H1 (cell line): ENCODE measurements at regions not wholly inside any gene's neighbourhood (a gene's known extent, or its start where the extent isn't known, plus 50 kb on each side); places are given as distances from the start of the nearest gene placed in this dataset.

ENCODE experiments used
- CTCF ChIA-PET: fragments of 300-600 bp; sonication (Branson Sonifier 250); formaldehyde crosslinking; loops from one replicate; lab custom pipeline; 2021; ENCODE audit not compliant: partially characterized antibody; lab: Charles Lee
- POLR2A ChIA-PET: fragments of 300-600 bp; sonication (Branson Sonifier 250); formaldehyde crosslinking; loops from one replicate; lab custom pipeline; 2021; ENCODE audit warnings: inconsistent platforms; ENCODE audit not compliant: partially characterized antibody; lab: Charles Lee
- DNase-seq, 2 experiments: peaks; one replicate each; pipeline versions ENCODE4 v3.0.0 to v3.0.0-alpha.2; 2010 to 2022; ENCODE audit warnings: low spot score in 2 of 2, low read depth in 1 of 2, mixed read lengths in 1 of 2
- FAIRE-seq: peaks from 2 replicates; lab custom pipeline; 2011; peaks lifted over from hg19 to GRCh38; lab: Jason Lieb, UNC
- H2AFZ ChIP-seq: 2 replicates; pipeline ENCODE4 v1.8.1; 2012; ENCODE audit warnings: low read length, inconsistent platforms
- H2AK5ac ChIP-seq: 2 replicates; pipeline ENCODE4 v1.6.1; 2013; ENCODE audit warnings: low read depth, low read length
- H2BK120ac ChIP-seq: replicated peaks from 2 replicates; pipeline ENCODE3; 2013; ENCODE audit warnings: low read depth, low read length, inconsistent platforms
- H2BK12ac ChIP-seq: 2 replicates; pipeline ENCODE4 v1.6.1; 2013; ENCODE audit warnings: low read depth, low read length
- H2BK15ac ChIP-seq: 2 replicates; pipeline ENCODE4 v1.6.1; 2013; ENCODE audit warnings: low read length
- H2BK20ac ChIP-seq: 2 replicates; pipeline ENCODE4 v1.6.1; 2013; ENCODE audit warnings: low read length
- H2BK5ac ChIP-seq: 2 replicates; pipeline ENCODE4 v1.6.1; 2013; ENCODE audit warnings: low read depth, low read length
- H3K14ac ChIP-seq: 2 replicates; pipeline ENCODE4 v1.6.1; 2013; ENCODE audit warnings: inconsistent platforms; ENCODE audit not compliant: insufficient read length
- H3K18ac ChIP-seq: 2 replicates; pipeline ENCODE4 v1.6.1; 2013; ENCODE audit warnings: low read length; ENCODE audit errors: extremely low read depth
- H3K23ac ChIP-seq: 2 replicates; pipeline ENCODE4 v1.6.1; 2013; ENCODE audit warnings: inconsistent platforms; ENCODE audit not compliant: insufficient read length
- H3K23me2 ChIP-seq: 2 replicates; pipeline ENCODE4 v1.6.1; 2013; ENCODE audit warnings: low read depth, low read length
- H3K27ac ChIP-seq: 2 replicates; pipeline ENCODE4 v1.6.1; 2011; ENCODE audit warnings: low read depth, low read length, inconsistent platforms
- H3K27me3 ChIP-seq, 4 experiments: replicated peaks in 1 of 4; 1 replicate in 1 of 4; 2 replicates in 3 of 4; pipeline versions ENCODE4 v1.6.1 to v1.8.1; 2011 to 2013; ENCODE audit warnings: low read length in 3 of 4, mild to moderate bottlenecking in 3 of 4, inconsistent platforms in 2 of 4, mixed read lengths in 2 of 4, moderate library complexity in 1 of 4; ENCODE audit not compliant: control insufficient read depth in 3 of 4, insufficient read depth in 3 of 4; ENCODE audit errors: extremely low read depth in 1 of 4
- H3K36me3 ChIP-seq, 4 experiments: 2 replicates each; pipeline versions ENCODE4 v1.6.1 to v1.8.1; 2011 to 2013; ENCODE audit warnings: mild to moderate bottlenecking in 4 of 4, low read length in 3 of 4, moderate library complexity in 2 of 4, control low read depth in 1 of 4, inconsistent platforms in 1 of 4; ENCODE audit not compliant: insufficient read depth in 4 of 4, control insufficient read depth in 2 of 4
- H3K4ac ChIP-seq: replicated peaks from 2 replicates; pipeline ENCODE3; 2013; ENCODE audit warnings: low read length, low read depth, mixed read lengths, inconsistent platforms; ENCODE audit not compliant: insufficient read length
- H3K4me1 ChIP-seq, 4 experiments: replicated peaks in 1 of 4; 1 replicate in 1 of 4; 2 replicates in 3 of 4; pipeline versions ENCODE4 v1.6.1 to v1.8.1; 2011 to 2013; ENCODE audit warnings: low read length in 3 of 4, inconsistent platforms in 2 of 4, mixed read lengths in 1 of 4; ENCODE audit not compliant: insufficient read depth in 4 of 4, control insufficient read depth in 3 of 4
- H3K4me2 ChIP-seq, 2 experiments: 2 replicates each; pipeline versions ENCODE4 v1.6.1 to v1.8.1; 2011 to 2013; ENCODE audit warnings: low read depth in 2 of 2, low read length in 2 of 2, control low read depth in 1 of 2, inconsistent platforms in 1 of 2, mild to moderate bottlenecking in 1 of 2; ENCODE audit not compliant: insufficient read depth in 1 of 2
- H3K4me3 ChIP-seq, 4 experiments: fragments of 200-600, 300-600 bp in 1 of 4; sonication (generic), shearing (Covaris generic), sonication (Bioruptor Twin) in 1 of 4; 2 replicates each; pipeline versions ENCODE4 v1.5.1 to v1.8.1; 2011 to 2016; ENCODE audit warnings: low read length in 4 of 4, low read depth in 3 of 4, control low read depth in 2 of 4, inconsistent platforms in 2 of 4, mild to moderate bottlenecking in 2 of 4, mixed read lengths in 1 of 4, moderate library complexity in 1 of 4; ENCODE audit not compliant: insufficient read depth in 2 of 4; ENCODE audit errors: extremely low read depth in 1 of 4
- H3K56ac ChIP-seq: replicated peaks from 2 replicates; pipeline ENCODE3; 2013; ENCODE audit warnings: low read depth, mild to moderate bottlenecking, mixed read lengths, low read length, inconsistent platforms; ENCODE audit not compliant: insufficient read length
- H3K79me1 ChIP-seq: 2 replicates; pipeline ENCODE4 v1.6.1; 2013; ENCODE audit warnings: low read depth, low read length, control low read depth
- H3K79me2 ChIP-seq, 2 experiments: 2 replicates each; pipeline versions ENCODE4 v1.6.1 to v1.8.1; 2012 to 2013; ENCODE audit warnings: low read length in 2 of 2, mild to moderate bottlenecking in 2 of 2, inconsistent platforms in 1 of 2; ENCODE audit not compliant: insufficient read depth in 2 of 2, control insufficient read depth in 1 of 2
- H3K9ac ChIP-seq, 4 experiments: replicated peaks in 1 of 4; 1 replicate in 1 of 4; 2 replicates in 3 of 4; pipeline versions ENCODE4 v1.6.1 to v1.8.1; 2011 to 2013; ENCODE audit warnings: low read depth in 3 of 4, low read length in 3 of 4, control low read depth in 2 of 4, mild to moderate bottlenecking in 2 of 4, moderate library complexity in 2 of 4, inconsistent platforms in 1 of 4; ENCODE audit errors: extremely low read depth in 1 of 4
- H3K9me3 ChIP-seq, 2 experiments: 2 replicates each; pipeline versions ENCODE4 v1.6.1 to v1.8.1; 2012 to 2013; ENCODE audit warnings: mild to moderate bottlenecking in 2 of 2, moderate library complexity in 2 of 2, control low read depth in 1 of 2, inconsistent platforms in 1 of 2, low read depth in 1 of 2, low read length in 1 of 2, mixed read lengths in 1 of 2; ENCODE audit not compliant: insufficient read depth in 2 of 2
- H4K20me1 ChIP-seq, 2 experiments: replicated peaks in 1 of 2; 2 replicates each; pipeline versions ENCODE3 to v1.8.1; 2011 to 2013; ENCODE audit warnings: inconsistent platforms in 2 of 2, low read length in 2 of 2, mild to moderate bottlenecking in 1 of 2; ENCODE audit not compliant: insufficient read depth in 2 of 2, control insufficient read depth in 1 of 2
- H4K5ac ChIP-seq: 2 replicates; pipeline ENCODE4 v1.6.1; 2013; ENCODE audit warnings: low read length, low read depth, mixed read lengths, inconsistent platforms; ENCODE audit not compliant: insufficient read length
- H4K8ac ChIP-seq: 2 replicates; pipeline ENCODE4 v1.8.0; 2013; ENCODE audit warnings: mild to moderate bottlenecking, moderate library complexity, low read length, inconsistent platforms; ENCODE audit not compliant: insufficient read depth; ENCODE audit errors: extremely low read depth
- H4K91ac ChIP-seq: replicated peaks from 2 replicates; pipeline ENCODE3; 2013; ENCODE audit warnings: low read length, mixed read lengths, inconsistent platforms; ENCODE audit not compliant: insufficient read length
- CBX5 ChIP-seq: fragments of 300-800, 300-1000 bp; sonication (generic); IDR thresholded peaks from 2 replicates; pipeline ENCODE4 v1.7.1; 2016; ENCODE audit warnings: antibody characterized with exemption, low read length, low read depth
- FOSL1 ChIP-seq: IDR thresholded peaks from 2 replicates; pipeline ENCODE4 v1.6.1; 2011; ENCODE audit warnings: mild to moderate bottlenecking, low read depth, low read length, moderate library complexity; ENCODE audit not compliant: insufficient read depth
- GTF2F1 ChIP-seq: IDR thresholded peaks from 2 replicates; pipeline ENCODE4 v1.6.1; 2012; ENCODE audit warnings: low read depth, low read length, improper control_type of control experiment, borderline replicate concordance
- HDAC2 ChIP-seq, 2 experiments: fragments of 300-600 bp in 1 of 2; sonication (generic) in 1 of 2; IDR thresholded peaks; 2 replicates each; pipeline ENCODE4 v1.6.1; 2011 to 2012; ENCODE audit warnings: low read depth in 2 of 2, low read length in 2 of 2, mild to moderate bottlenecking in 2 of 2, moderate library complexity in 2 of 2, borderline replicate concordance in 1 of 2, inconsistent platforms in 1 of 2
- SAP30 ChIP-seq: fragments of 300-600 bp; sonication (generic); IDR thresholded peaks from 2 replicates; pipeline ENCODE4 v1.7.1; 2012; ENCODE audit warnings: low read length, moderate library complexity, mild to moderate bottlenecking, inconsistent platforms; ENCODE audit not compliant: insufficient read depth, insufficient replicate concordance
- SRF ChIP-seq: IDR thresholded peaks from 2 replicates; pipeline ENCODE4 v1.6.1; 2011; ENCODE audit warnings: mild to moderate bottlenecking, low read depth, low read length, moderate library complexity
- WGBS, 2 experiments: shearing (Covaris generic) in 1 of 2; methylation state at CpG; one replicate each; pipeline versions ENCODE4 v1.1.6 to v1.1.7; 2013 to 2015; ENCODE audit warnings: low lambda C conversion rate in 2 of 2, mixed read lengths in 2 of 2, inconsistent platforms in 1 of 2, low coverage in 1 of 2, missing lambda C conversion rate in 1 of 2; ENCODE audit not compliant: insufficient replicate concordance in 2 of 2, insufficient coverage in 1 of 2, insufficient read length in 1 of 2; ENCODE audit errors: extremely low coverage in 1 of 2, missing lambda C conversion rate in 1 of 2; 5-methylcytosine and 5-hydroxymethylcytosine counted together

DNA sequence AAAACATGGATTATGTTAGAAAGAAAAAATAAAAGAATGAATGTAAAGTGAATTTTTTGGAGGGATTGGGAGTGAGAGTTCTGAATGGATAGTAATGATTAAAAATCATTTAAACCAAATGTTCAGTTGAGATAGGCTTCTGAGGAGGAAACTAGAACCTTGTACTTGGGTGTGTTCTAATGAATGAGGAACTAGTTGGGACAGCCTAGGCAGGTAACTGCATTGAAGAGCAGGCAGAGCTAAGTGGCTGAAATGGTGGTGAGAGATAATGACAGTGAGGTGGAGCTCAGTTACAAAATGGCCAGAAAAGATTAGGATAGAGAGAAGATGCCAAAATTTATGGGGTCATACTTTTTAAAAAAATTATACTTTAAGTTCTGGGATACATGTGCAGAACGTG, 132.9 kb downstream of the ATP23 start:
- POLR2A ChIA-PET = no interaction called here
- Histone ChIP-seq H3K4me1 (no peaks in the 10 kb centered on the region), H3K27ac (no peak overlapping the region)
- no peak for TF ChIP-seq SAP30
- no peak for TF ChIP-seq GTF2F1
- TF ChIP-seq CBX5 = no peak
- TF ChIP-seq SRF = no peak
- no peak for TF ChIP-seq HDAC2 (IDR thresholded peaks at IDR 0.05; ENCODE audit: borderline replicate concordance in 1 of 2, low read depth in 2 of 2, low read length in 2 of 2)
- TF ChIP-seq FOSL1 = no peak

More for the DNA sequence above, 132.9 kb downstream of the ATP23 start:
- Histone ChIP-seq H3K14ac (no peak overlapping the region), H3K9me3 (no peaks in the 10 kb centered on the region), H4K91ac (no peak overlapping the region), H3K27me3 (no peaks in the 10 kb centered on the region), H2AFZ (no peak overlapping the region), H4K20me1 (no peaks in the 10 kb centered on the region), H4K8ac (no peak overlapping the region), H3K4me3 (no peak overlapping the region), H3K23ac (no peak overlapping the region), H3K79me1 (no peaks in the 10 kb centered on the region), H2BK5ac (no peak overlapping the region), H3K56ac (no peak overlapping the region), H2AK5ac (no peak overlapping the region), H3K23me2 (no peaks in the 10 kb centered on the region), H3K36me3 (no peaks in the 10 kb centered on the region), H3K79me2 (no peaks in the 10 kb centered on the region), H4K5ac (no peak overlapping the region), H3K9ac (no peak overlapping the region), H2BK120ac (no peak overlapping the region), H3K4ac (no peak overlapping the region), H2BK12ac (no peak overlapping the region), H2BK15ac (no peak overlapping the region), H3K4me2 (no peak overlapping the region), H2BK20ac (no peak overlapping the region), H3K18ac (no peak overlapping the region)
- no peak for FAIRE-seq
- no peak for DNase-seq
- CTCF ChIA-PET = interaction anchor here (0.7 to 1.4 kb wide), 2 partner anchors 102 to 111 kb away, joined by 3 read pairs; no protein-coding TSS in a partner anchor
- WGBS, 2 experiments = 86% methylated on average over 1 of the region's 1 CpG; no CpG with 5 or more reads in 1 of the 2 experiments
